ENCODE measurements at regions not wholly inside any gene's neighbourhood (a gene's known extent, or its start where the extent isn't known, plus 50 kb on each side); places are given as distances from the start of the nearest gene placed in this dataset.

DNA sequence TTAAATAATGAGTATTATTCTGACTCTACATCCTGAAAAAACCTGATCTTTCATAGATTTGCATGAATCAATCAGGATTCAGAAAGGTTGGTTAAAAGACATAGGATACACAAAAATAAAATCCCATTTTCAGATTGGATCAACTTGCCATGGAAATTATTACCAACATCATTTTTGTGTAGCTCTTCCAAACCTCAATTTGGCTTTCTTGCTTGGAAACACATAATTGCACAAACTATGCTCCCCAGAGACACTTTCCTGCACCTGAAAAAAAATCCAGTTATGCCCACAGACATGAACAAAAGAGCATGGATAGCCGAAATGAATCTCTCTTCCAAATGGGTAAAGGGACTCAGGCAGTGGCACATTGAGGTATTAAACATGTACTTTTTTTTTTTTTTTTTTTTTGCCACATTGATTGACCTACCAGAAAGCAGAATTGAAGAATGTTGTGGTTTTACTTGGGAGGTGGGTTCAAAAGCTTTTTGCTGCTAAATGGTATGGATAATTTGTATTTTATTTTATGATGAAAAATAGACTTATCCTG lies 135.4 kb upstream of the FBN2 start:
- TF ChIP-seq, protein P1, sequence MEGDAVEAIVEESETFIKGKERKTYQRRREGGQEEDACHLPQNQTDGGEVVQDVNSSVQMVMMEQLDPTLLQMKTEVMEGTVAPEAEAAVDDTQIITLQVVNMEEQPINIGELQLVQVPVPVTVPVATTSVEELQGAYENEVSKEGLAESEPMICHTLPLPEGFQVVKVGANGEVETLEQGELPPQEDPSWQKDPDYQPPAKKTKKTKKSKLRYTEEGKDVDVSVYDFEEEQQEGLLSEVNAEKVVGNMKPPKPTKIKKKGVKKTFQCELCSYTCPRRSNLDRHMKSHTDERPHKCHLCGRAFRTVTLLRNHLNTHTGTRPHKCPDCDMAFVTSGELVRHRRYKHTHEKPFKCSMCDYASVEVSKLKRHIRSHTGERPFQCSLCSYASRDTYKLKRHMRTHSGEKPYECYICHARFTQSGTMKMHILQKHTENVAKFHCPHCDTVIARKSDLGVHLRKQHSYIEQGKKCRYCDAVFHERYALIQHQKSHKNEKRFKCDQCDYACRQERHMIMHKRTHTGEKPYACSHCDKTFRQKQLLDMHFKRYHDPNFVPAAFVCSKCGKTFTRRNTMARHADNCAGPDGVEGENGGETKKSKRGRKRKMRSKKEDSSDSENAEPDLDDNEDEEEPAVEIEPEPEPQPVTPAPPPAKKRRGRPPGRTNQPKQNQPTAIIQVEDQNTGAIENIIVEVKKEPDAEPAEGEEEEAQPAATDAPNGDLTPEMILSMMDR (IDR thresholded peaks at IDR 0.05 in 4 of 5, conservative IDR thresholded peaks at IDR 0.05 in 1 of 5) = no peak
- no peak for TF ChIP-seq POLR2A (IDR thresholded peaks at IDR 0.05)

All from gastrocnemius medialis (tissue), 4 donors.